HepG2 (cell line): ENCODE measurements at regions not wholly inside any gene's neighbourhood (a gene's known extent, or its start where the extent isn't known, plus 50 kb on each side); places are given as distances from the start of the nearest gene placed in this dataset.

Experiments used
- AKAP8 ChIP-seq: sonication (generic); formaldehyde crosslinking; IDR thresholded peaks from 2 replicates; pipeline ENCODE4 v1.5.1; 2020; ENCODE audit warnings: mild to moderate bottlenecking, missing genetic modification reagents
- BRD4 ChIP-seq: sonication (generic); formaldehyde crosslinking; IDR thresholded peaks from 2 replicates; pipeline ENCODE4 v1.4.0; 2020; ENCODE audit warnings: missing genetic modification reagents
- KMT2B ChIP-seq: IDR thresholded peaks from 2 replicates; pipeline ENCODE4 v1.6.1; 2016; ENCODE audit warnings: missing genetic modification reagents, missing compliant biosample characterization
- MATR3 ChIP-seq: sonication (generic); formaldehyde crosslinking; IDR thresholded peaks from 2 replicates; pipeline ENCODE4 v1.4.0; 2020; ENCODE audit warnings: missing genetic modification reagents
- MEF2D ChIP-seq: sonication (generic); formaldehyde crosslinking; IDR thresholded peaks from 2 replicates; pipeline ENCODE4 v1.5.1; 2020; ENCODE audit warnings: mild to moderate bottlenecking, missing genetic modification reagents
- MEIS1 ChIP-seq: sonication (generic); formaldehyde crosslinking; IDR thresholded peaks from 2 replicates; pipeline ENCODE4 v1.9.0; 2021; ENCODE audit warnings: mild to moderate bottlenecking, missing genetic modification reagents, moderate library complexity, borderline replicate concordance
- THAP11 ChIP-seq: IDR thresholded peaks from 2 replicates; pipeline ENCODE4 v1.6.1; 2016; ENCODE audit warnings: missing biosample characterization, missing genetic modification reagents
- YEATS4 ChIP-seq: sonication (generic); formaldehyde crosslinking; IDR thresholded peaks from 2 replicates; pipeline ENCODE4 v1.4.0; 2020; ENCODE audit warnings: missing genetic modification reagents, borderline replicate concordance
- ZFP1 ChIP-seq: IDR thresholded peaks from 2 replicates; pipeline ENCODE4 v1.6.1; 2016
- ZNF547 ChIP-seq: sonication (generic); formaldehyde crosslinking; IDR thresholded peaks from 2 replicates; pipeline ENCODE4 v1.5.1; 2020; ENCODE audit warnings: mild to moderate bottlenecking, missing genetic modification reagents
- ZNF816 ChIP-seq: sonication (generic); formaldehyde crosslinking; IDR thresholded peaks from 2 replicates; pipeline ENCODE4 v1.8.0; 2022; ENCODE audit warnings: missing genetic modification reagents, mild to moderate bottlenecking, borderline replicate concordance
- ZNF879 ChIP-seq: sonication (generic); formaldehyde crosslinking; IDR thresholded peaks from 2 replicates; pipeline ENCODE4 v1.8.1; 2023; ENCODE audit warnings: missing genetic modification reagents
- TF ChIP-seq, protein P1 (sequence below): sonication (generic); formaldehyde crosslinking; IDR thresholded peaks from 2 replicates; pipeline ENCODE4 v1.4.0; 2020; ENCODE audit warnings: missing genetic modification reagents
- TF ChIP-seq, protein P2 (sequence below): sonication (generic); formaldehyde crosslinking; IDR thresholded peaks from 2 replicates; pipeline ENCODE4 v1.4.0; 2020; ENCODE audit warnings: missing genetic modification reagents
- TF ChIP-seq, protein P3 (sequence below): sonication (generic); formaldehyde crosslinking; IDR thresholded peaks from 2 replicates; pipeline ENCODE4 v1.9.0; 2021; ENCODE audit warnings: mild to moderate bottlenecking, missing genetic modification reagents
- TF ChIP-seq, protein P4 (sequence below): sonication (generic); formaldehyde crosslinking; conservative IDR thresholded peaks from 2 replicates; pipeline ENCODE4 v1.5.0; 2020; ENCODE audit warnings: missing genetic modification reagents
- TF ChIP-seq, protein P5 (sequence below): sonication (generic); formaldehyde crosslinking; IDR thresholded peaks from 2 replicates; pipeline ENCODE4 v1.5.1; 2020; ENCODE audit warnings: missing genetic modification reagents, mild to moderate bottlenecking, borderline replicate concordance

DNA sequence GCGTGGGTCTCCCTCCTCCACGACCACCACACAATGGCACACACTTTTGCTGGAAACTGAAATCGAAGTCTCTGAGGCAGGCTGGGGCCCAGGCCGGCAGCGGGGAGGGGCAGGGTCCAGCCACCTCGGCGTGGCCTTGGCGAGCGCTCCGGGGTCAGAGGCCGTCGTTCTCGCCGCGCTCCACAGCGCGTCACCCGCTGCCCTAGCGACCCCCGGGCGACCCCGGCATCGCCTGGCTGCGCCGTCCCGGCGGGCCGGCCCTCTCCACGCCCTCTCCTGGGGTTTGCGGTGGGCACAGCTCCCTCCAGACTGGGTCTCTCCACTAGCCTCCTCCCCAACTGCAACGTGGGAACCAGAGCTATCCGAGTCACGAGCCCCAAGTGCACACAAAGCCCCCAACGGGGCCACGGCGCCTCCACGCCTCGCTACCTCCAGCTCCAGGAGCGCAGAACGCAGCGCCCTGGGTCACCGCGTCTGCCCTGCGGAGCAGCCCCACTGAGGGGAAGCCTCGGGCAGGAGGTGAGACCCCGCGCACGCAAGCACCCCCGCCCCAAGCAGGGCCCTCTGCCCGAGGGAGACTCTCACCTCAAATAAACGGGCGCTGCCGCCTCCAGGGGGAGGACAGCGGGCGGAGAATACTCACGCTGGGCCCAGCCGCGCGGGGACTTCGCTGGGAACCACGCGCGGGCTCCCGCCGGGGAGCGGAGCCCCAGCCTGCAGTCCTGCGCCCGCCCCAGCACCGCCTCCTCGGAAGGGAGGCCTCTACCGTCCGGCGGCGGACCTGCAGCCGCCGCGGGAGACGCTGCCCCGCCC lies 134.0 kb upstream of the BARHL2 start (continued):
- TF ChIP-seq YEATS4 (CRISPR knock-in tag), result 0 out of 2 replicates have a peak, but pooled peaks have one; percentile 52
- no peak for TF ChIP-seq ZFP1 (CRISPR knock-in tag)
- TF ChIP-seq, protein P1, sequence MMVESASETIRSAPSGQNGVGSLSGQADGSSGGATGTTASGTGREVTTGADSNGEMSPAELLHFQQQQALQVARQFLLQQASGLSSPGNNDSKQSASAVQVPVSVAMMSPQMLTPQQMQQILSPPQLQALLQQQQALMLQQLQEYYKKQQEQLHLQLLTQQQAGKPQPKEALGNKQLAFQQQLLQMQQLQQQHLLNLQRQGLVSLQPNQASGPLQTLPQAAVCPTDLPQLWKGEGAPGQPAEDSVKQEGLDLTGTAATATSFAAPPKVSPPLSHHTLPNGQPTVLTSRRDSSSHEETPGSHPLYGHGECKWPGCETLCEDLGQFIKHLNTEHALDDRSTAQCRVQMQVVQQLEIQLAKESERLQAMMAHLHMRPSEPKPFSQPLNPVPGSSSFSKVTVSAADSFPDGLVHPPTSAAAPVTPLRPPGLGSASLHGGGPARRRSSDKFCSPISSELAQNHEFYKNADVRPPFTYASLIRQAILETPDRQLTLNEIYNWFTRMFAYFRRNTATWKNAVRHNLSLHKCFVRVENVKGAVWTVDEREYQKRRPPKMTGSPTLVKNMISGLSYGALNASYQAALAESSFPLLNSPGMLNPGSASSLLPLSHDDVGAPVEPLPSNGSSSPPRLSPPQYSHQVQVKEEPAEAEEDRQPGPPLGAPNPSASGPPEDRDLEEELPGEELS (CRISPR knock-in tag), result peak; percentile 31
- 0 out of 2 replicates have a peak, but pooled peaks have one; percentile 85 for TF ChIP-seq ZNF816 (CRISPR knock-in tag)
- TF ChIP-seq KMT2B (CRISPR knock-in tag), result peak; percentile 31
- TF ChIP-seq, protein P2, sequence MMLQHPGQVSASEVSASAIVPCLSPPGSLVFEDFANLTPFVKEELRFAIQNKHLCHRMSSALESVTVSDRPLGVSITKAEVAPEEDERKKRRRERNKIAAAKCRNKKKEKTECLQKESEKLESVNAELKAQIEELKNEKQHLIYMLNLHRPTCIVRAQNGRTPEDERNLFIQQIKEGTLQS, result no peak
- TF ChIP-seq THAP11 (CRISPR knock-in tag), result no peak
- TF ChIP-seq, protein P3, sequence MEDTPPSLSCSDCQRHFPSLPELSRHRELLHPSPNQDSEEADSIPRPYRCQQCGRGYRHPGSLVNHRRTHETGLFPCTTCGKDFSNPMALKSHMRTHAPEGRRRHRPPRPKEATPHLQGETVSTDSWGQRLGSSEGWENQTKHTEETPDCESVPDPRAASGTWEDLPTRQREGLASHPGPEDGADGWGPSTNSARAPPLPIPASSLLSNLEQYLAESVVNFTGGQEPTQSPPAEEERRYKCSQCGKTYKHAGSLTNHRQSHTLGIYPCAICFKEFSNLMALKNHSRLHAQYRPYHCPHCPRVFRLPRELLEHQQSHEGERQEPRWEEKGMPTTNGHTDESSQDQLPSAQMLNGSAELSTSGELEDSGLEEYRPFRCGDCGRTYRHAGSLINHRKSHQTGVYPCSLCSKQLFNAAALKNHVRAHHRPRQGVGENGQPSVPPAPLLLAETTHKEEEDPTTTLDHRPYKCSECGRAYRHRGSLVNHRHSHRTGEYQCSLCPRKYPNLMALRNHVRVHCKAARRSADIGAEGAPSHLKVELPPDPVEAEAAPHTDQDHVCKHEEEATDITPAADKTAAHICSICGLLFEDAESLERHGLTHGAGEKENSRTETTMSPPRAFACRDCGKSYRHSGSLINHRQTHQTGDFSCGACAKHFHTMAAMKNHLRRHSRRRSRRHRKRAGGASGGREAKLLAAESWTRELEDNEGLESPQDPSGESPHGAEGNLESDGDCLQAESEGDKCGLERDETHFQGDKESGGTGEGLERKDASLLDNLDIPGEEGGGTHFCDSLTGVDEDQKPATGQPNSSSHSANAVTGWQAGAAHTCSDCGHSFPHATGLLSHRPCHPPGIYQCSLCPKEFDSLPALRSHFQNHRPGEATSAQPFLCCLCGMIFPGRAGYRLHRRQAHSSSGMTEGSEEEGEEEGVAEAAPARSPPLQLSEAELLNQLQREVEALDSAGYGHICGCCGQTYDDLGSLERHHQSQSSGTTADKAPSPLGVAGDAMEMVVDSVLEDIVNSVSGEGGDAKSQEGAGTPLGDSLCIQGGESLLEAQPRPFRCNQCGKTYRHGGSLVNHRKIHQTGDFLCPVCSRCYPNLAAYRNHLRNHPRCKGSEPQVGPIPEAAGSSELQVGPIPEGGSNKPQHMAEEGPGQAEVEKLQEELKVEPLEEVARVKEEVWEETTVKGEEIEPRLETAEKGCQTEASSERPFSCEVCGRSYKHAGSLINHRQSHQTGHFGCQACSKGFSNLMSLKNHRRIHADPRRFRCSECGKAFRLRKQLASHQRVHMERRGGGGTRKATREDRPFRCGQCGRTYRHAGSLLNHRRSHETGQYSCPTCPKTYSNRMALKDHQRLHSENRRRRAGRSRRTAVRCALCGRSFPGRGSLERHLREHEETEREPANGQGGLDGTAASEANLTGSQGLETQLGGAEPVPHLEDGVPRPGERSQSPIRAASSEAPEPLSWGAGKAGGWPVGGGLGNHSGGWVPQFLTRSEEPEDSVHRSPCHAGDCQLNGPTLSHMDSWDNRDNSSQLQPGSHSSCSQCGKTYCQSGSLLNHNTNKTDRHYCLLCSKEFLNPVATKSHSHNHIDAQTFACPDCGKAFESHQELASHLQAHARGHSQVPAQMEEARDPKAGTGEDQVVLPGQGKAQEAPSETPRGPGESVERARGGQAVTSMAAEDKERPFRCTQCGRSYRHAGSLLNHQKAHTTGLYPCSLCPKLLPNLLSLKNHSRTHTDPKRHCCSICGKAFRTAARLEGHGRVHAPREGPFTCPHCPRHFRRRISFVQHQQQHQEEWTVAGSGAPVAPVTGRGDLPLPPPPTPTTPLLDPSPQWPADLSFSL (CRISPR knock-in tag), result no peak
- TF ChIP-seq ZNF879, result no peak
- no peak for TF ChIP-seq AKAP8 (CRISPR knock-in tag)
- TF ChIP-seq, protein P4, sequence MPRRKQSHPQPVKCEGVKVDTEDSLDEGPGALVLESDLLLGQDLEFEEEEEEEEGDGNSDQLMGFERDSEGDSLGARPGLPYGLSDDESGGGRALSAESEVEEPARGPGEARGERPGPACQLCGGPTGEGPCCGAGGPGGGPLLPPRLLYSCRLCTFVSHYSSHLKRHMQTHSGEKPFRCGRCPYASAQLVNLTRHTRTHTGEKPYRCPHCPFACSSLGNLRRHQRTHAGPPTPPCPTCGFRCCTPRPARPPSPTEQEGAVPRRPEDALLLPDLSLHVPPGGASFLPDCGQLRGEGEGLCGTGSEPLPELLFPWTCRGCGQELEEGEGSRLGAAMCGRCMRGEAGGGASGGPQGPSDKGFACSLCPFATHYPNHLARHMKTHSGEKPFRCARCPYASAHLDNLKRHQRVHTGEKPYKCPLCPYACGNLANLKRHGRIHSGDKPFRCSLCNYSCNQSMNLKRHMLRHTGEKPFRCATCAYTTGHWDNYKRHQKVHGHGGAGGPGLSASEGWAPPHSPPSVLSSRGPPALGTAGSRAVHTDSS (CRISPR knock-in tag), result no peak
- TF ChIP-seq MATR3, result no peak
- TF ChIP-seq BRD4 (CRISPR knock-in tag), result no peak
- TF ChIP-seq, protein P5, sequence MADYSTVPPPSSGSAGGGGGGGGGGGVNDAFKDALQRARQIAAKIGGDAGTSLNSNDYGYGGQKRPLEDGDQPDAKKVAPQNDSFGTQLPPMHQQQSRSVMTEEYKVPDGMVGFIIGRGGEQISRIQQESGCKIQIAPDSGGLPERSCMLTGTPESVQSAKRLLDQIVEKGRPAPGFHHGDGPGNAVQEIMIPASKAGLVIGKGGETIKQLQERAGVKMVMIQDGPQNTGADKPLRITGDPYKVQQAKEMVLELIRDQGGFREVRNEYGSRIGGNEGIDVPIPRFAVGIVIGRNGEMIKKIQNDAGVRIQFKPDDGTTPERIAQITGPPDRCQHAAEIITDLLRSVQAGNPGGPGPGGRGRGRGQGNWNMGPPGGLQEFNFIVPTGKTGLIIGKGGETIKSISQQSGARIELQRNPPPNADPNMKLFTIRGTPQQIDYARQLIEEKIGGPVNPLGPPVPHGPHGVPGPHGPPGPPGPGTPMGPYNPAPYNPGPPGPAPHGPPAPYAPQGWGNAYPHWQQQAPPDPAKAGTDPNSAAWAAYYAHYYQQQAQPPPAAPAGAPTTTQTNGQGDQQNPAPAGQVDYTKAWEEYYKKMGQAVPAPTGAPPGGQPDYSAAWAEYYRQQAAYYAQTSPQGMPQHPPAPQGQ (CRISPR knock-in tag), result no peak
- TF ChIP-seq MEIS1 (CRISPR knock-in tag), result no peak
- no peak; the same call in 1 of the 2 replicates for TF ChIP-seq ZNF547 (CRISPR knock-in tag)
- no peak for TF ChIP-seq MEF2D (CRISPR knock-in tag)
